Nucleus accumbens (tissue), 56 donors: ENCODE measurements at regions not wholly inside any gene's neighbourhood (a gene's known extent, or its start where the extent isn't known, plus 50 kb on each side); places are given as distances from the start of the nearest gene placed in this dataset.
A peak's percentile ranks its signal among the peaks of the same experiment; 100 is the strongest.
"Not testable (repeated sequence)": the region's sequence is repeated elsewhere in the genome, so short reads cannot be mapped to it uniquely, and the experiment has no call there.

Experiments used
- DNase-seq, 56 donors: peaks; one replicate each; lab custom pipeline; 2025; lab: John Stamatoyannopoulos, UW

GRCh38 chr4:138645289-138645688 lies 370.3 kb upstream of the NOCT start:
- DNase-seq, result no peak

- no peak for DNase-seq
Observed at GRCh38 chr4:138644322-138644721, 371.3 kb upstream of the NOCT start.

- no peak for DNase-seq
Observed at GRCh38 chr4:138643827-138644226, 371.8 kb upstream of the NOCT start.

- no peak for DNase-seq
Observed at GRCh38 chr4:138639018-138639741, 376.4 kb upstream of the NOCT start.

GRCh38 chr4:138636781-138637180 lies 378.8 kb upstream of the NOCT start:
- DNase-seq, result peak in 8 of 56 donors; percentile 1 to 7 (median 2)

GRCh38 chr4:138634915-138635314 lies 380.7 kb upstream of the NOCT start:
- no peak for DNase-seq

GRCh38 chr4:138633580-138633904 lies 382.0 kb upstream of the NOCT start:
- no peak for DNase-seq

GRCh38 chr4:138632856-138633579 lies 382.6 kb upstream of the NOCT start:
- DNase-seq, result no peak

GRCh38 chr4:138630666-138631065 lies 384.9 kb upstream of the NOCT start:
- no peak for DNase-seq

GRCh38 chr4:138629669-138630068 lies 385.9 kb upstream of the NOCT start:
- no peak for DNase-seq

- DNase-seq, result peak in 1 of 56 donors; percentile 26
Observed at GRCh38 chr4:138627096-138627495, 384.9 kb upstream of the SLC7A11 start.

- DNase-seq, result not testable (repeated sequence)
Observed at GRCh38 chr4:138622362-138622761, 380.2 kb upstream of the SLC7A11 start.

- no peak for DNase-seq
Observed at GRCh38 chr4:138616775-138617174, 374.6 kb upstream of the SLC7A11 start.

- DNase-seq, result no peak
Observed at GRCh38 chr4:138614398-138615142, 372.4 kb upstream of the SLC7A11 start.

- DNase-seq, result no peak
Observed at GRCh38 chr4:138612428-138612827, 370.3 kb upstream of the SLC7A11 start.

- no peak for DNase-seq
Observed at GRCh38 chr4:138611721-138612120, 369.6 kb upstream of the SLC7A11 start.

GRCh38 chr4:138611017-138611416 lies 368.9 kb upstream of the SLC7A11 start:
- DNase-seq, result no peak

GRCh38 chr4:138609943-138610350 lies 367.8 kb upstream of the SLC7A11 start:
- peak in 9 of 56 donors; percentile 2 to 46 (median 11) for DNase-seq

- DNase-seq, result no peak
Observed at GRCh38 chr4:138604556-138604955, 362.4 kb upstream of the SLC7A11 start.

GRCh38 chr4:138602664-138603063 lies 360.5 kb upstream of the SLC7A11 start:
- no peak for DNase-seq

- no peak for DNase-seq
Observed at GRCh38 chr4:138599965-138600364, 357.8 kb upstream of the SLC7A11 start.
